BE2C (cell line): ENCODE measurements at regions not wholly inside any gene's neighbourhood (a gene's known extent, or its start where the extent isn't known, plus 50 kb on each side); places are given as distances from the start of the nearest gene placed in this dataset.

ENCODE experiments used
- DNase-seq: peaks from one replicate; pipeline ENCODE4 v3.0.0-alpha.2; 2020
- H3K27me3 ChIP-seq: fragments of 250-450 bp; sonication (Bioruptor Pico); 2 replicates; pipeline ENCODE4 v1.5.1; 2020; ENCODE audit warnings: mild to moderate bottlenecking
- H3K36me3 ChIP-seq: fragments of 250-450 bp; sonication (Bioruptor Pico); 2 replicates; pipeline ENCODE4 v1.5.1; 2020; ENCODE audit warnings: mild to moderate bottlenecking
- H3K4me1 ChIP-seq: fragments of 250-450 bp; sonication (Bioruptor Pico); 2 replicates; pipeline ENCODE4 v1.5.1; 2020
- H3K4me3 ChIP-seq: 2 replicates; pipeline ENCODE4 v1.5.1; 2011; ENCODE audit warnings: low read depth, low read length
- H3K9me3 ChIP-seq: fragments of 250-450 bp; sonication (Bioruptor Pico); 2 replicates; pipeline ENCODE4 v1.5.1; 2020
- TF ChIP-seq, protein P1 (sequence below): IDR thresholded peaks from 2 replicates; pipeline ENCODE4 v1.5.1; 2012; ENCODE audit warnings: mild to moderate bottlenecking, low read depth, low read length

DNA sequence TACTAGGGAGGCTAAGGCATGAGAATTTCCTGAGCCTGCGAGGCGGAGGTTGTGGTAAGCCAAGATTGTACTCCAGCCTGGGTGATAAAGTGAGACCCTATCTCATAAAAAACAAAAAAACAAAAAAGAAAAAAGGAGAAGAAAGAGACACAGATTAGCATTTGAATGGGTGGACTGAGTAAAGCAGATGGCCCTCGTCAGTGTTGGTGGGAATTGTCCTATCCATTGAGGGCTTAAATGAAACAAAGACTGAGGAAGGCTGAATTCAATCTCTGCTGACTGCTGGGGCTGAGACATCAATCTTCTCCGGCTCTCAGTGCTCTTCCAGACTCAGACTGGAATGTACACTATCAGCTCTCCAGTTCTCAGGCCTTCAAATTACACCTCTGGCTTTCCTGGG lies 136.8 kb downstream of the SLC7A11 start:
- DNase-seq = no peak
- H3K9me3 ChIP-seq = no peaks in the 10 kb centered on the region
- H3K36me3 ChIP-seq = no peaks in the 10 kb centered on the region
- no peaks in the 10 kb centered on the region for H3K27me3 ChIP-seq
- no peak overlapping the region for H3K4me3 ChIP-seq
- H3K4me1 ChIP-seq = no peaks in the 10 kb centered on the region; the same call in 1 of the 2 replicates
- TF ChIP-seq, protein P1, sequence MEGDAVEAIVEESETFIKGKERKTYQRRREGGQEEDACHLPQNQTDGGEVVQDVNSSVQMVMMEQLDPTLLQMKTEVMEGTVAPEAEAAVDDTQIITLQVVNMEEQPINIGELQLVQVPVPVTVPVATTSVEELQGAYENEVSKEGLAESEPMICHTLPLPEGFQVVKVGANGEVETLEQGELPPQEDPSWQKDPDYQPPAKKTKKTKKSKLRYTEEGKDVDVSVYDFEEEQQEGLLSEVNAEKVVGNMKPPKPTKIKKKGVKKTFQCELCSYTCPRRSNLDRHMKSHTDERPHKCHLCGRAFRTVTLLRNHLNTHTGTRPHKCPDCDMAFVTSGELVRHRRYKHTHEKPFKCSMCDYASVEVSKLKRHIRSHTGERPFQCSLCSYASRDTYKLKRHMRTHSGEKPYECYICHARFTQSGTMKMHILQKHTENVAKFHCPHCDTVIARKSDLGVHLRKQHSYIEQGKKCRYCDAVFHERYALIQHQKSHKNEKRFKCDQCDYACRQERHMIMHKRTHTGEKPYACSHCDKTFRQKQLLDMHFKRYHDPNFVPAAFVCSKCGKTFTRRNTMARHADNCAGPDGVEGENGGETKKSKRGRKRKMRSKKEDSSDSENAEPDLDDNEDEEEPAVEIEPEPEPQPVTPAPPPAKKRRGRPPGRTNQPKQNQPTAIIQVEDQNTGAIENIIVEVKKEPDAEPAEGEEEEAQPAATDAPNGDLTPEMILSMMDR = no peak

DNA sequence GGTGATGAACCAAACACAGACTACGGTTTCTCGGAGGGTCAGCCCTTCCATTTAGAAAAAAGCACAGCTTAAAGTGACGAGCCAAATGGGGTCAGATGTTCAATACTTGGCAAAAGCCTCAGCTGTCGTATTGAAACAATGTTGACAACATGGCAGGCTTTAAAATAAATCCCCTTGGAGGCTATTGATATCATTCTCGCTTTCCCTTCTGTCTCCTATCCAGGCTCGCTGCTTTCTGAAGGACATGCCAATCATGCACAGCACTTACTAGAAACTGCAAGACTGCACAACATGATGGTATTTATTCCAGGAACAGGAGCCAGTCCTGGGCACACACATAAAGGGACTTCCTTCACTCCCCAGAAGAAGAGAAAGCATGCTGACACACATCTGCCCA lies 137.9 kb downstream of the SLC7A11 start:
- Histone ChIP-seq H3K4me3 (no peak overlapping the region), H3K4me1 (no peaks in the 10 kb centered on the region; the same call in 1 of the 2 replicates), H3K9me3 (no peaks in the 10 kb centered on the region), H3K36me3 (no peaks in the 10 kb centered on the region), H3K27me3 (no peaks in the 10 kb centered on the region)
- no peak for DNase-seq
- TF ChIP-seq, protein P1 = no peak

DNA sequence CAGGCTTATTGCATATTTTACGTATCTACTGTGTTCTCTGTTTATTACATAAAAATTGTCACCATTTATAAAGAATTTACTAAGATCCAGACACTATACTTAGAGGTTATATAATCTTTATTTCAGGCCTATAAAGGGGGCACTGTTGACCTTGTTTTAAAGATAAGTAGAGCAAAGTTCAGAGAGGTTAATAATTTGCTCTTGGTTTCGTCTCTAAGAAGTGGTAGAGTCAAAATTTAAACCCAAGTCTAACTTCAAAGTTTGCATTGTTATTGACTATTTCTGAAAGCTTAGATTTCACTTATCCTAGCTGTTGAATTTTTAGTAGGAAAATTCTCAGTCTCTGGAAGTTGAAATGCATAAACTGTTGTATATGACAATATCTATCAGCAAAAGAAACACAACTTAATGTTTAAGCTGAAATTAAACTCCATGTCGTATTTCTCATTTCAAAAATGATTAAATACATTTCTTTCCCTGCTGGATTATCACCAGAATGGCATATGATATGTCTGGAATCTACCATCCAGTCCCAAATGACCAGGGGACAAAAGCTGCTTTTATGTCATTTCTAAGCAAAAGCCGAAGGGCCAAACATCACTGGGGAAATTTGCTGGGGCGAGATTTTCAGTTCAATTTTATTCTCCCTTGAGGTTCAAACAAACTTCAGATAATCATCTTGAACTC lies 138.4 kb downstream of the SLC7A11 start:
- Histone ChIP-seq H3K9me3 (no peaks in the 10 kb centered on the region), H3K4me3 (no peak overlapping the region), H3K4me1 (no peaks in the 10 kb centered on the region; the same call in 1 of the 2 replicates)

DNA sequence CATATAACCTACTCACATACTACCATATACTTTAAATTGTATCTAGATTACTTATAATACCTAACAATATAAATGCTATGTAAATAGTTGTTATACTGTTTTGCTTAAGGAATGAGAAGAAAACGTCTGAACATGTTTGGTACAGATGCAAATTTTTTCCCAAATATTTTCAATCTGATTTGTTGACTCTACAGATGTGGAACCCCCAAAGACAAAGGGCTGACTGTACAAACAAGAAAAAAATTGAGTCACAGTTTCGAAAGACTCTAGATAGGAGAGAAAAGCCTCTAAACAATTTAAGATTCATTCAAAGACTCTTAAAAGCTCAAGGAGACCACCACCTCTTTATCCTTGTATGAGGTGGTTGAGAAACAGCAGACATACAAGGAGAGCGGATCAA lies 142.8 kb downstream of the SLC7A11 start:
- no peak for DNase-seq
- H3K27me3 ChIP-seq = no peaks in the 10 kb centered on the region
- H3K4me1 ChIP-seq = no peaks in the 10 kb centered on the region

More for the DNA sequence above, 138.4 kb downstream of the SLC7A11 start:
- DNase-seq = no peak
- Histone ChIP-seq H3K27me3 (no peaks in the 10 kb centered on the region), H3K36me3 (no peaks in the 10 kb centered on the region)
- TF ChIP-seq, protein P1 = no peak

DNA sequence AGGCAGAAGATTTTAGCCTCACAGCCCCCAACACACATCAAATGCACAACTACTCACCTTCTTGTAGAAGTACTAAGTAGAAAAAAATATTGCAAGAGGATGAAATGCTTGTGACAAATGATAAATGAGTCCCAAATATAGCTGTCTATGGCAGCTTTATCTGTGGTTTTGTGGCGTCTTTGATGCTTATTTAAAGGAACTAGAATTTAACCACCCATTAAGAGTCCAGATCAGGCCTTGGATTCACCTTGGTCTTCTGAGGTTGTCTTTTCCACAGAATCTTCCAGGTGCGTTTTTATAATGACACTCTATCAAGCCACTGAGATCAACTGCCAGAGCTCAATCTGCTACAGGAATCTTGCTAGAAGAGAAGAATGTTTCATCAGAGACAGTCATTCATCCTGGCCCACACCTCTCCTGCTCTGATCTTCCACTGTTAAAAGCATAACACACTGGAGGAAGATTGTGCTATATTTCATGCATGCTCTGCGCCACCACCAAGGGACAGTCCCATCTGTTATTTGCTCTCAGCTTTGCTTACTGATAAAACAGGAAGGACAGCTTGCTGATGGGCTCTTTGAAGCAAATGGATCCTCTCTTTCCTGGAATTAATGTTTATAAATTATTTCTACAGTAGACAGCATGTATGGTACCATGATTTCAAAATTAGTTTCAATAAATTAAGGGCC lies 144.1 kb downstream of the SLC7A11 start:
- Histone ChIP-seq H3K9me3 (no peaks in the 10 kb centered on the region), H3K4me3 (no peak overlapping the region), H3K27me3 (no peaks in the 10 kb centered on the region), H3K4me1 (no peaks in the 10 kb centered on the region), H3K36me3 (no peaks in the 10 kb centered on the region)
- TF ChIP-seq, protein P1 = no peak
- DNase-seq = no peak

More for the DNA sequence above, 142.8 kb downstream of the SLC7A11 start:
- Histone ChIP-seq H3K9me3 (no peaks in the 10 kb centered on the region), H3K4me3 (no peak overlapping the region), H3K36me3 (no peaks in the 10 kb centered on the region)
- TF ChIP-seq, protein P1 = no peak

DNA sequence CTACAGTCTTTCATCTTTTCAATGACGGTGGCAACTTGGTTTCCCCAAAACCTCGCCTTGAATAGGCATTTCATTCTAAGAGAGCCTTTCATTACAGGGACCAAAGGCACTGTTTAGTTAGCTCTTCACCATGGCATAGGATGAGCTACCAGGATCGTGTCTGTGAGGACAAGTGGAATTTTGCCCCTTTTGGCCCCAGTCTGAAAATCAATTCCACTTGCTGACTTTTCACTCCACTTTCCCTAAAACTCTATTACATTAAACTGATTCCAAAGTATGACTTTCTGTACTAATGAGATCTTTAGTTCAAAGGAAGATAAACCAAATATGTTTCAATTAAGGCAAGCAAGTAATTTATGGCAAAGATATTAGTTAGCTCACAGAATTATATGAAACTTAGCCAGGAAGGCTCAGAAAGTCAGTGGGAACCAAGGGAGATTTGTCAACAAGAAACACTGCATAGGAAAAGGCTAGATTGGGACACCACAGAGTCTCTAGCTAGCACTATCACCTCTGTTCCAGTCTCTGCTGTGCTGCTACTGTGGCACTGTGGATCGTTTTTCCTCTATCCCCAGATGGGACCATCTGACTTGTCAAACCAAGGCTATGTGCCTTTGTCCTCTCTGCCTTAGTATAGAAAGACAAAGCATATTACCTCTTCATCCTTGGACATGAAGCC lies 145.6 kb downstream of the SLC7A11 start:
- no peak for DNase-seq
- no peak overlapping the region for H3K4me3 ChIP-seq
- no peaks in the 10 kb centered on the region for H3K9me3 ChIP-seq
- H3K27me3 ChIP-seq = no peaks in the 10 kb centered on the region
- no peaks in the 10 kb centered on the region for H3K4me1 ChIP-seq
- TF ChIP-seq, protein P1 = no peak
- H3K36me3 ChIP-seq = no peaks in the 10 kb centered on the region
